NCI-H1436 (cell line): ENCODE measurements at regions not wholly inside any gene's neighbourhood (a gene's known extent, or its start where the extent isn't known, plus 50 kb on each side); places are given as distances from the start of the nearest gene placed in this dataset.
"Not testable (repeated sequence)": the region's sequence is repeated elsewhere in the genome, so short reads cannot be mapped to it uniquely, and the experiment has no call there.

Experiments used
- DNase-seq: peaks from one replicate; lab custom pipeline; 2025; lab: John Stamatoyannopoulos, UW

- DNase-seq: no peak
These were observed 301.7 kb downstream of the BRD1 start for GRCh38 chr22:49525801-49526535.

- DNase-seq: no peak
These were observed 302.3 kb downstream of the BRD1 start for GRCh38 chr22:49525360-49525759.

- DNase-seq: no peak
These were observed 303.3 kb downstream of the BRD1 start for GRCh38 chr22:49524362-49524761.

- no peak for DNase-seq
These were observed 304.2 kb downstream of the BRD1 start for GRCh38 chr22:49523374-49524008.

- no peak for DNase-seq
These were observed 304.9 kb downstream of the BRD1 start for GRCh38 chr22:49522582-49523373.

GRCh38 chr22:49521787-49522224 lies 305.9 kb downstream of the BRD1 start:
- no peak for DNase-seq

GRCh38 chr22:49519117-49519737 lies 308.4 kb downstream of the BRD1 start:
- no peak for DNase-seq

- no peak for DNase-seq
These were observed 309.2 kb downstream of the BRD1 start for GRCh38 chr22:49518436-49518970.

GRCh38 chr22:49517667-49518185 lies 309.9 kb downstream of the BRD1 start:
- DNase-seq: no peak

GRCh38 chr22:49517211-49517610 lies 310.5 kb downstream of the BRD1 start:
- DNase-seq: no peak

GRCh38 chr22:49515475-49515874 lies 312.2 kb downstream of the BRD1 start:
- DNase-seq: no peak

- DNase-seq: no peak
These were observed 313.0 kb downstream of the BRD1 start for GRCh38 chr22:49514641-49515040.

- no peak for DNase-seq
These were observed 313.5 kb downstream of the BRD1 start for GRCh38 chr22:49514211-49514610.

GRCh38 chr22:49513358-49513851 lies 314.3 kb downstream of the BRD1 start:
- no peak for DNase-seq

- no peak for DNase-seq
These were observed 315.0 kb downstream of the BRD1 start for GRCh38 chr22:49512487-49513165.

GRCh38 chr22:49511393-49512189 lies 316.1 kb downstream of the BRD1 start:
- not testable (repeated sequence) for DNase-seq

GRCh38 chr22:49510718-49511117 lies 317.0 kb downstream of the BRD1 start:
- DNase-seq: no peak

GRCh38 chr22:49509016-49509415 lies 318.7 kb downstream of the BRD1 start:
- no peak for DNase-seq

- no peak for DNase-seq
These were observed 319.1 kb downstream of the BRD1 start for GRCh38 chr22:49508561-49508960.

- DNase-seq: no peak
These were observed 319.9 kb downstream of the BRD1 start for GRCh38 chr22:49507607-49508292.
